SU-DHL-6 (cell line): ENCODE measurements at regions not wholly inside any gene's neighbourhood (a gene's known extent, or its start where the extent isn't known, plus 50 kb on each side); places are given as distances from the start of the nearest gene placed in this dataset.

Experiments used
- H2AFZ ChIP-seq: fragments of 200-600 bp; sonication (generic); 2 replicates; pipeline ENCODE4 v1.6.1; 2014; ENCODE audit warnings: low read depth, mild to moderate bottlenecking, moderate library complexity, mixed read lengths, antibody characterized with exemption, low read length; ENCODE audit not compliant: severe bottlenecking
- H3F3A ChIP-seq: fragments of 200-600 bp; shearing (Covaris generic); 2 replicates; pipeline ENCODE4 v1.6.0; 2016; ENCODE audit warnings: antibody characterized with exemption, mild to moderate bottlenecking; ENCODE audit not compliant: insufficient read depth
- H3K27ac ChIP-seq: fragments of 200-600 bp; sonication (generic); 2 replicates; pipeline ENCODE4 v1.5.1; 2016; ENCODE audit warnings: low read depth, mild to moderate bottlenecking, low read length, moderate library complexity, mixed read lengths
- H3K27me3 ChIP-seq: fragments of 200-600 bp; sonication (generic), shearing (Covaris generic); 2 replicates; pipeline ENCODE4 v1.6.0; 2014; ENCODE audit warnings: mild to moderate bottlenecking, low read length
- H3K36me3 ChIP-seq: fragments of 200-600 bp; sonication (generic); 2 replicates; pipeline ENCODE4 v1.6.1; 2014; ENCODE audit warnings: mild to moderate bottlenecking, low read length, mixed read lengths
- H3K4me2 ChIP-seq: fragments of 300-600, 200-600 bp; shearing (Covaris generic), sonication (generic); 2 replicates; pipeline ENCODE4 v1.6.0; 2014; ENCODE audit warnings: low read length, low read depth, mild to moderate bottlenecking; ENCODE audit not compliant: poor library complexity, severe bottlenecking
- H3K4me3 ChIP-seq: fragments of 200-600 bp; sonication (generic); 2 replicates; pipeline ENCODE4 v1.5.1; 2014; ENCODE audit warnings: antibody characterized with exemption, low read length, mild to moderate bottlenecking, mixed read lengths; ENCODE audit not compliant: insufficient read depth, poor library complexity, severe bottlenecking
- H3K79me2 ChIP-seq: fragments of 200-600 bp; sonication (generic); 2 replicates; pipeline ENCODE4 v1.6.1; 2014; ENCODE audit warnings: mild to moderate bottlenecking, low read length, moderate library complexity; ENCODE audit not compliant: insufficient read depth
- H3K9ac ChIP-seq: fragments of 200-600 bp; sonication (generic); 2 replicates; pipeline ENCODE4 v1.7.0; 2014; ENCODE audit warnings: mild to moderate bottlenecking, low read length
- H3K9me2 ChIP-seq: fragments of 200-600 bp; sonication (generic); replicated peaks from 2 replicates; pipeline ENCODE4 v1.6.1; 2014; ENCODE audit warnings: low read length; ENCODE audit not compliant: insufficient read depth
- H3K9me3 ChIP-seq: fragments of 200-600 bp; sonication (generic); 2 replicates; pipeline ENCODE4 v1.6.1; 2014; ENCODE audit warnings: low read length, mixed read lengths; ENCODE audit not compliant: insufficient read depth
- H4K20me1 ChIP-seq: fragments of 200-600 bp; sonication (generic); 2 replicates; pipeline ENCODE4 v1.6.1; 2014; ENCODE audit warnings: low read depth, mild to moderate bottlenecking, antibody characterized with exemption, low read length, moderate library complexity, mixed read lengths
- CTCF ChIP-seq: fragments of 200-600 bp; sonication (generic); IDR thresholded peaks from one replicate; pipeline ENCODE4 v1.5.1; 2017; ENCODE audit warnings: antibody characterized with exemption, mild to moderate bottlenecking, low read length, moderate library complexity; ENCODE audit not compliant: insufficient read depth, poor library complexity, severe bottlenecking
- EZH2phosphoT487 ChIP-seq: fragments of 200-600 bp; sonication (generic), shearing (Covaris generic); conservative IDR thresholded peaks from 2 replicates; pipeline ENCODE4 v1.6.1; 2018; ENCODE audit warnings: mild to moderate bottlenecking, antibody characterized with exemption, low read length, moderate library complexity, mixed read lengths

DNA sequence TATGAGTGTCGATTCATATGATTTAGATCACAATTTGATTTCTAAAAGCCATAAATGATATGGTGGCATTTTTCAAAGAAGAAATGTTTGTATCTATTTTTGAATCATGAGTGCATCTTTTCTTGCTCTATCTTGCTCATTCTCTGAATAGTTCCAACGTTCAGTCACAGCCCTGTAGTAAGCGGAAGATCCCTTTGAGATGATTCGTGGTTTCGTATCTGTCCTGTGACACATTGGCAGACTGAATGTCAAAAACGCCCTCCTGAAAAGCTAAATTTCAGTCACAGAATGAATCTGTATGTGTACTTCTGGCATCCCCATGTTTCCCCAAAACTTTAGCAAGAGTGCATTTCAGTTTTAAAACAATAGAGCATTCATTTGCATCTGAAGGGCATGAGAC, 1066.9 kb upstream of the TENM3 start:
- no peaks in the 10 kb centered on the region for H3K27me3 ChIP-seq
- H2AFZ ChIP-seq: no peak overlapping the region
- H3F3A ChIP-seq: no peaks in the 10 kb centered on the region
- H4K20me1 ChIP-seq: no peaks in the 10 kb centered on the region
- no peak for TF ChIP-seq CTCF
- no peak for TF ChIP-seq EZH2phosphoT487
- no peak overlapping the region for H3K4me2 ChIP-seq
- H3K9ac ChIP-seq: no peak overlapping the region
- no peaks in the 10 kb centered on the region for H3K9me3 ChIP-seq
- no peaks in the 10 kb centered on the region for H3K36me3 ChIP-seq
- no peaks in the 10 kb centered on the region for H3K9me2 ChIP-seq
- H3K4me3 ChIP-seq: no peak overlapping the region
- H3K27ac ChIP-seq: no peak overlapping the region
- no peaks in the 10 kb centered on the region for H3K79me2 ChIP-seq

DNA sequence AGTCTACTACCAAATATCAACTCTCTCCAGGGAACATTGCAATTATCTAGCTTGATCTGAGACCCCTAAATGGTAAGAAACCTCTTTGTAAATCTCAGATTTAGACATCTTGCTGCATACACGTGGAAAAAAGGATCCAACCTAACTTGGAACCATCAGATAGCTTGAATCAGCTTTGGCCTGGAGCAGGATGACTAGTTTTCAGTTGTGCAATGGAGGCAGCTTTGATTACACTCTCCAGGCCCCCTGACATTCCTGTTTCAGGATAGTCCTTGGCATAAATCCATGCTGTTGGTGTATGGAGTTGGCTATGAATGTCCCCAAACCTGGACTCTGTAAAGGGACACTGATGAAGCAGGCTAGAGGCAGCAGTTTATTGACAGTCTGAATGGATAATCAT, 1061.9 kb upstream of the TENM3 start:
- H3K4me3 ChIP-seq: no peak overlapping the region
- H3F3A ChIP-seq: no peaks in the 10 kb centered on the region
- H4K20me1 ChIP-seq: no peaks in the 10 kb centered on the region
- H3K9me3 ChIP-seq: no peaks in the 10 kb centered on the region
- H3K9me2 ChIP-seq: no peaks in the 10 kb centered on the region
- no peak overlapping the region for H2AFZ ChIP-seq
- no peak overlapping the region for H3K9ac ChIP-seq
- H3K4me2 ChIP-seq: no peak overlapping the region
- H3K27me3 ChIP-seq: no peaks in the 10 kb centered on the region
- TF ChIP-seq EZH2phosphoT487: no peak
- TF ChIP-seq CTCF: no peak
- no peak overlapping the region for H3K27ac ChIP-seq
- H3K36me3 ChIP-seq: no peaks in the 10 kb centered on the region
- no peaks in the 10 kb centered on the region for H3K79me2 ChIP-seq

GRCh38 chr4:181189751-181190150, 1053.5 kb upstream of the TENM3 start:
- H3F3A ChIP-seq: no peaks in the 10 kb centered on the region
- H3K9me2 ChIP-seq: 0 out of 2 replicates have a peak, but pooled peaks cover 2% of the 10 kb centered on the region
- no peaks in the 10 kb centered on the region for H3K79me2 ChIP-seq
- no peaks in the 10 kb centered on the region for H4K20me1 ChIP-seq
- no peaks in the 10 kb centered on the region for H3K36me3 ChIP-seq
- no peak overlapping the region for H3K9ac ChIP-seq
- no peak overlapping the region for H3K27ac ChIP-seq
- no peak overlapping the region for H3K4me3 ChIP-seq
- no peaks in the 10 kb centered on the region for H3K9me3 ChIP-seq
- no peaks in the 10 kb centered on the region for H3K27me3 ChIP-seq
- no peak overlapping the region for H2AFZ ChIP-seq
- H3K4me2 ChIP-seq: no peak overlapping the region
- TF ChIP-seq EZH2phosphoT487: no peak
- TF ChIP-seq CTCF: no peak
